ENCODE measurements at regions not wholly inside any gene's neighbourhood (a gene's known extent, or its start where the extent isn't known, plus 50 kb on each side); places are given as distances from the start of the nearest gene placed in this dataset.
"Not testable (repeated sequence)": the region's sequence is repeated elsewhere in the genome, so short reads cannot be mapped to it uniquely, and the experiment has no call there.

DNA sequence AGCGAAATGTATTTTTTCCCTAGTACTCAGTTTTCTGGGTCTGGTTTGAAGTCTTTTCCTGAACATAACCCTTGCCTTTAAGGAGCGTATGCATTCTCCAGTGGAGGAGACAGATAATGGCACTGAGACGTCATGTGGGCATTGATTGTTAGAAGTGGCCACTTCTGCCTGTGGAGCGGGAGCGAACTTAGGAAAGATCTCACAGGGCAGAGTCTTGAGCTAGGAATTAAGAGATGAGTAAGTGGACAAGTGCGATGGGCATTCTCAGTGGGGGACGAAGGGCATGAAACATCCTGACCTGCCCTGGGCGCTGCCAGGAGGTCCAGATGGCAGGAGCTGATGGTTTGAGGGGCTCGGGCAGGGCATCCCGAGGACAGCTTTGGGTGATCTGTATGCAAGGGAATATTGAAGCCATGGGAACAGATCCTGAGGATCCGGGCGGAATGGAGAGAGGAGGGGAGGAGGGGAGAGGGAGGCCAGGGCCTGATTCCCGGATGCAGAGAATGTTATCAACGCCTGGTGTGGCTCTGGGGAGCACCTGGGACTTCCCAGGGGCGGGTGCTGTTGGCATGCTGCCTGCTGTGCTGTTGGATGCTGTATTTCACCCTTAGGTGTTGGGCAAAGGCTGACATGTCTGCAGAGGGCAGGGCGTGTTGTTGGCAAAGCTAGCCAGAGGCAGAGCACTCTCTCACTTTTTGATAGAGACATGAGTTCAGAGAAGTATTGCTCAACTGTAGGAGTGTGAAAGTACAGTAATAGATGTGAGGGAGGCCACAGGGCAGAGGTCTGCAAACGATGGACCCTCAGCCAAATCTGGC lies 66.2 kb downstream of the SPDYE17 start:
- TF ChIP-seq, protein P1, sequence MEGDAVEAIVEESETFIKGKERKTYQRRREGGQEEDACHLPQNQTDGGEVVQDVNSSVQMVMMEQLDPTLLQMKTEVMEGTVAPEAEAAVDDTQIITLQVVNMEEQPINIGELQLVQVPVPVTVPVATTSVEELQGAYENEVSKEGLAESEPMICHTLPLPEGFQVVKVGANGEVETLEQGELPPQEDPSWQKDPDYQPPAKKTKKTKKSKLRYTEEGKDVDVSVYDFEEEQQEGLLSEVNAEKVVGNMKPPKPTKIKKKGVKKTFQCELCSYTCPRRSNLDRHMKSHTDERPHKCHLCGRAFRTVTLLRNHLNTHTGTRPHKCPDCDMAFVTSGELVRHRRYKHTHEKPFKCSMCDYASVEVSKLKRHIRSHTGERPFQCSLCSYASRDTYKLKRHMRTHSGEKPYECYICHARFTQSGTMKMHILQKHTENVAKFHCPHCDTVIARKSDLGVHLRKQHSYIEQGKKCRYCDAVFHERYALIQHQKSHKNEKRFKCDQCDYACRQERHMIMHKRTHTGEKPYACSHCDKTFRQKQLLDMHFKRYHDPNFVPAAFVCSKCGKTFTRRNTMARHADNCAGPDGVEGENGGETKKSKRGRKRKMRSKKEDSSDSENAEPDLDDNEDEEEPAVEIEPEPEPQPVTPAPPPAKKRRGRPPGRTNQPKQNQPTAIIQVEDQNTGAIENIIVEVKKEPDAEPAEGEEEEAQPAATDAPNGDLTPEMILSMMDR (IDR thresholded peaks at IDR 0.05; ENCODE audit: extremely low read depth in 1 of 2, insufficient read depth in 1 of 2, low read depth in 1 of 2, low read length in 2 of 2), result not testable (repeated sequence)
- TF ChIP-seq GATA2 (IDR thresholded peaks at IDR 0.05; ENCODE audit: insufficient read depth, insufficient read length, low read depth, low read length), result not testable (repeated sequence)

Measured in endothelial cell of umbilical vein (primary cell).